GM12878 (cell line): ENCODE measurements at regions not wholly inside any gene's neighbourhood (a gene's known extent, or its start where the extent isn't known, plus 50 kb on each side); places are given as distances from the start of the nearest gene placed in this dataset.
"Not testable (repeated sequence)": the region's sequence is repeated elsewhere in the genome, so short reads cannot be mapped to it uniquely, and the experiment has no call there.

Experiments used
- ATAC-seq: fragments of 200-7000 bp; cut with Tn5 transposase; 3 replicates; pipeline ENCODE4 v1.9.1; 2020; ENCODE audit warnings: mild to moderate bottlenecking, moderate library complexity
- BruUV-seq: library from RNA; stranded (reverse); fragments of 400-500 nt; replicated peaks from 2 replicates; lab custom pipeline; 2021; lab: Mats Ljungman, UMichigan
- CTCF ChIA-PET: fragments of 300-600 bp; sonication (Branson Sonifier 250); formaldehyde crosslinking; extraction: SDS; loops from one replicate; lab custom pipeline; 2021; ENCODE audit warnings: inconsistent platforms; lab: Yijun Ruan, JAX
- POLR2A ChIA-PET: fragments of 350-600 bp; formaldehyde crosslinking; extraction: SDS; loops from one replicate; lab custom pipeline; 2021; ENCODE audit warnings: inconsistent platforms; lab: Charles Lee
- RAD21 ChIA-PET: fragments of 300-600 bp; sonication (Branson Sonifier 250); formaldehyde crosslinking; loops from one replicate; lab custom pipeline; 2023; ENCODE audit warnings: antibody characterized with exemption; ENCODE audit not compliant: unreplicated experiment; lab: Charles Lee
- SMC1A ChIA-PET: fragments of 300-600 bp; sonication (Branson Sonifier 250); formaldehyde crosslinking; loops from one replicate; lab custom pipeline; 2023; ENCODE audit not compliant: unreplicated experiment, uncharacterized antibody; lab: Charles Lee
- DNase-seq: peaks from one replicate; pipeline ENCODE4 v3.0.0-alpha.2; 2011; ENCODE audit warnings: low read depth, low spot score
- FAIRE-seq: peaks from 3 replicates; lab custom pipeline; 2011; peaks lifted over from hg19 to GRCh38; lab: Jason Lieb, UNC
- H2AFZ ChIP-seq: 2 replicates; pipeline ENCODE4 v1.6.0; 2011; ENCODE audit warnings: low read depth, low read length, control low read depth; ENCODE audit not compliant: control insufficient read depth
- H3K27ac ChIP-seq: 2 replicates; pipeline ENCODE4 v1.5.1; 2011; ENCODE audit warnings: control low read depth; ENCODE audit not compliant: control insufficient read depth, insufficient read depth
- H3K27me3 ChIP-seq, 2 experiments: replicated peaks in 1 of 2; 2 replicates each; pipeline versions ENCODE4 v1.6.0 to v1.6.1; 2011; ENCODE audit warnings: low read length in 1 of 2; ENCODE audit not compliant: control insufficient read depth in 2 of 2, insufficient read depth in 2 of 2
- H3K36me3 ChIP-seq, 2 experiments: 2 replicates each; pipeline ENCODE4 v1.5.1; 2011; ENCODE audit warnings: low read length in 1 of 2; ENCODE audit not compliant: control insufficient read depth in 2 of 2, insufficient read depth in 2 of 2
- H3K4me1 ChIP-seq: 2 replicates; pipeline ENCODE4 v1.6.1; 2011; ENCODE audit warnings: mild to moderate bottlenecking, low read length, moderate library complexity, mixed read lengths; ENCODE audit not compliant: control insufficient read depth, insufficient read depth
- H3K4me2 ChIP-seq: 2 replicates; pipeline ENCODE4 v1.6.0; 2011; ENCODE audit warnings: control low read depth; ENCODE audit not compliant: control insufficient read depth, insufficient read depth
- H3K4me3 ChIP-seq: fragments of 200-600 bp; sonication (generic); 2 replicates; pipeline ENCODE4 v1.5.1; 2016
- H3K79me2 ChIP-seq: 2 replicates; pipeline ENCODE4 v1.6.0; 2011; ENCODE audit warnings: low read length; ENCODE audit not compliant: control insufficient read depth, insufficient read depth
- H3K9ac ChIP-seq: 2 replicates; pipeline ENCODE4 v1.8.0; 2011; ENCODE audit warnings: low read length, control low read depth, mixed read lengths; ENCODE audit not compliant: control insufficient read depth, insufficient read depth
- H3K9me3 ChIP-seq: replicated peaks from 3 replicates; pipeline ENCODE4 v1.5.1; 2011; ENCODE audit warnings: mild to moderate bottlenecking, low read length; ENCODE audit not compliant: control insufficient read depth, insufficient read depth
- H4K20me1 ChIP-seq: 2 replicates; pipeline ENCODE4 v1.6.0; 2011; ENCODE audit not compliant: control insufficient read depth, insufficient read depth
- WGBS: methylation state at CpG from one replicate; pipeline ENCODE4 v1.1.6; 2016; ENCODE audit warnings: low lambda C conversion rate; ENCODE audit not compliant: insufficient replicate concordance, insufficient coverage; ENCODE audit errors: missing lambda C conversion rate; 5-methylcytosine and 5-hydroxymethylcytosine counted together
- in situ Hi-C: fragments of 300-500 bp; cut with MboI; formaldehyde crosslinking; loops from 9 replicates; pipeline ENCODE4 v1.14.3; 2018; ENCODE audit warnings: mixed read lengths
- intact Hi-C: fragments of 100-400 bp; cut with micrococcal nuclease; formaldehyde crosslinking; loops from one replicate; pipeline ENCODE4 v1.14.2; 2022; ENCODE audit not compliant: unreplicated experiment

- H3K27ac ChIP-seq, DNase-seq, H3K27me3 ChIP-seq, POLR2A ChIA-PET, ATAC-seq, CTCF ChIA-PET, BruUV-seq, H4K20me1 ChIP-seq, H3K4me3 ChIP-seq, H3K4me1 ChIP-seq, intact Hi-C loops, H3K9ac ChIP-seq, H3K79me2 ChIP-seq, RAD21 ChIA-PET, H3K36me3 ChIP-seq, H2AFZ ChIP-seq, H3K4me2 ChIP-seq, in situ Hi-C loops, H3K9me3 ChIP-seq, FAIRE-seq, SMC1A ChIA-PET: not testable (repeated sequence)
- WGBS, result 12% methylated on average over 3 of the region's 4 CpGs
Observed at GRCh38 chr9:62908271-62908670, 1718.4 kb downstream of the SPATA31A7 start.

- FAIRE-seq, H2AFZ ChIP-seq, H3K27me3 ChIP-seq, BruUV-seq, H3K79me2 ChIP-seq, H3K4me1 ChIP-seq, CTCF ChIA-PET, POLR2A ChIA-PET, H3K27ac ChIP-seq, DNase-seq, H3K36me3 ChIP-seq, ATAC-seq, SMC1A ChIA-PET, H3K9me3 ChIP-seq, H3K4me3 ChIP-seq, RAD21 ChIA-PET, intact Hi-C loops, H4K20me1 ChIP-seq, H3K4me2 ChIP-seq, H3K9ac ChIP-seq, in situ Hi-C loops: not testable (repeated sequence)
- 37% methylated on average over 5 of the region's 8 CpGs for WGBS
Observed at GRCh38 chr9:62909447-62909846, 1719.6 kb downstream of the SPATA31A7 start.

GRCh38 chr9:62912278-62912677, 1722.4 kb downstream of the SPATA31A7 start:
- H3K4me1 ChIP-seq, RAD21 ChIA-PET, BruUV-seq, H3K4me3 ChIP-seq, H3K79me2 ChIP-seq, DNase-seq, in situ Hi-C loops, H2AFZ ChIP-seq, SMC1A ChIA-PET, FAIRE-seq, H3K27ac ChIP-seq, H3K9ac ChIP-seq, ATAC-seq, POLR2A ChIA-PET, H3K4me2 ChIP-seq, CTCF ChIA-PET, intact Hi-C loops, H3K36me3 ChIP-seq, H3K9me3 ChIP-seq, H3K27me3 ChIP-seq, H4K20me1 ChIP-seq: not testable (repeated sequence)
- WGBS, result no CpG with 5 or more reads among the region's 4 CpGs

GRCh38 chr9:62915168-62915567, 1725.3 kb downstream of the SPATA31A7 start:
- 0 out of 2 replicates have a peak overlapping the region, but pooled peaks have one; percentile 33 for H3K4me2 ChIP-seq
- H3K9ac ChIP-seq, in situ Hi-C loops, FAIRE-seq, DNase-seq, H4K20me1 ChIP-seq, BruUV-seq, POLR2A ChIA-PET, H3K27me3 ChIP-seq, H3K4me3 ChIP-seq, H3K36me3 ChIP-seq, H3K9me3 ChIP-seq, H3K79me2 ChIP-seq, RAD21 ChIA-PET, H3K27ac ChIP-seq, H3K4me1 ChIP-seq, intact Hi-C loops, SMC1A ChIA-PET, CTCF ChIA-PET: not testable (repeated sequence)
- WGBS, result 25% methylated on average over 13 of the region's 21 CpGs
- 0 out of 3 replicates have a peak, but pooled peaks have one; percentile 27 for ATAC-seq
- H2AFZ ChIP-seq, result peak overlapping the region; percentile 55; the same call in 1 of the 2 replicates
